ENCODE measurements at regions not wholly inside any gene's neighbourhood (a gene's known extent, or its start where the extent isn't known, plus 50 kb on each side); places are given as distances from the start of the nearest gene placed in this dataset.

- ChIA-PET POLR2A (no interaction called here), CTCF (no interaction called here)
- Histone ChIP-seq H3K27me3 (replicated peaks in 1 of 4; ENCODE audit: control extremely low read depth in 1 of 4, control insufficient read depth in 3 of 4, insufficient read depth in 4 of 4, low read length in 3 of 4) (no peaks in the 10 kb centered on the region), H3K27ac (ENCODE audit: low read length in 2 of 2) (no peak overlapping the region), H3K4me2 (replicated peaks; ENCODE audit: low read depth, low read length, poor library complexity, severe bottlenecking) (no peak overlapping the region), H3K4me3 (ENCODE audit: control extremely low read depth in 1 of 5, extremely low read depth in 1 of 5, insufficient read depth in 1 of 5, low read depth in 2 of 5, low read length in 4 of 5) (no peak overlapping the region), H2AFZ (ENCODE audit: insufficient read depth, low read depth, low read length, poor library complexity, severe bottlenecking) (no peak overlapping the region), H3K4me1 (ENCODE audit: control insufficient read depth in 2 of 2, insufficient read depth in 2 of 2, low read length in 2 of 2) (no peaks in the 10 kb centered on the region), H3K79me2 (ENCODE audit: control insufficient read depth, insufficient read depth, low read length) (no peaks in the 10 kb centered on the region), H3K36me3 (replicated peaks in 1 of 2; ENCODE audit: control extremely low read depth in 1 of 2, control insufficient read depth in 1 of 2, extremely low read depth in 1 of 2, insufficient read depth in 2 of 2, low read length in 1 of 2) (no peaks in the 10 kb centered on the region), H3K9ac (ENCODE audit: low read length) (no peak overlapping the region), H4K20me1 (ENCODE audit: control insufficient read depth, insufficient read depth, low read length, poor library complexity, severe bottlenecking) (no peaks in the 10 kb centered on the region), H3K9me3 (ENCODE audit: control extremely low read depth in 1 of 3, control insufficient read depth in 2 of 3, insufficient read depth in 1 of 3, low read length in 2 of 3) (peaks cover 1 to 20% (median 9%) of the 10 kb centered on the region in 3 donors)
- intact Hi-C loops (cut with micrococcal nuclease): no loop called here
- Mint-ChIP-seq H3K4me3 (no peak overlapping the region), H3K27me3 (peaks cover 21% of the 10 kb centered on the region), H3K4me1 (no peaks in the 10 kb centered on the region), H3K27ac (no peak overlapping the region), H3K9me3 (ENCODE audit: insufficient read depth) (peaks cover 14% of the 10 kb centered on the region)
- WGBS (ENCODE audit: insufficient coverage): 100% methylated on average over 1 of the region's 4 CpGs
- TF ChIP-seq EZH2 (IDR thresholded peaks at IDR 0.05; ENCODE audit: borderline replicate concordance, insufficient read depth, low read depth, low read length, poor library complexity, severe bottlenecking) (no peak), CTCF (IDR thresholded peaks at IDR 0.05) (no peak)
- no peak for DNase-seq
- no peak for ATAC-seq (ENCODE audit: low read depth)
These were observed 127.9 kb downstream of the AXIN2 start for GRCh38 chr17:65433592-65433991.

DNA sequence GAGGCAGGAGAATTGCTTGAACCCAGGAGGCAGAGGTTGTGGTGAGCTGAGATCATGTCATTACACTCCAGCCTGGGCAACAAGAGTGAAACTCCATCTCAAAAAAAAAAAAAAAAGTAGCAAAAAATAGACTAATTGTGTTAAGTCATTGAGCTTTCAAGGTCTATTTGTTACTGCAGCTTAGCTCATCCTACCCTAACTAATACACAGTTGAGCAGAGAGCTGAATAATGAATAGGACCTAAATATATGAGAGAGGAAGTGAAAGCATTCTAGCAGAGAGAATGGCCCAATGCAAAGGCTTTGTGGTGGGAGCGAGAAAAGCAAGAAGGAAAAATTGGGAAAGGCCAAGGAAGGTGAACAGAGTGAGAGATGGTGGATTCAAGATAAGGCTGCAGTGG is 128.3 kb downstream of the AXIN2 start:
- Histone ChIP-seq H3K9me3 (ENCODE audit: control extremely low read depth in 1 of 3, control insufficient read depth in 2 of 3, insufficient read depth in 1 of 3, low read length in 2 of 3) (peaks cover 1 to 20% (median 9%) of the 10 kb centered on the region in 3 donors), H4K20me1 (ENCODE audit: control insufficient read depth, insufficient read depth, low read length, poor library complexity, severe bottlenecking) (no peaks in the 10 kb centered on the region), H3K36me3 (replicated peaks in 1 of 2; ENCODE audit: control extremely low read depth in 1 of 2, control insufficient read depth in 1 of 2, extremely low read depth in 1 of 2, insufficient read depth in 2 of 2, low read length in 1 of 2) (no peaks in the 10 kb centered on the region), H3K27me3 (replicated peaks in 1 of 4; ENCODE audit: control extremely low read depth in 1 of 4, control insufficient read depth in 3 of 4, insufficient read depth in 4 of 4, low read length in 3 of 4) (no peaks in the 10 kb centered on the region), H3K27ac (ENCODE audit: low read length in 2 of 2) (no peak overlapping the region), H3K79me2 (ENCODE audit: control insufficient read depth, insufficient read depth, low read length) (no peaks in the 10 kb centered on the region), H3K4me2 (replicated peaks; ENCODE audit: low read depth, low read length, poor library complexity, severe bottlenecking) (no peak overlapping the region), H3K4me3 (ENCODE audit: control extremely low read depth in 1 of 5, extremely low read depth in 1 of 5, insufficient read depth in 1 of 5, low read depth in 2 of 5, low read length in 4 of 5) (no peak overlapping the region), H2AFZ (ENCODE audit: insufficient read depth, low read depth, low read length, poor library complexity, severe bottlenecking) (no peak overlapping the region), H3K4me1 (ENCODE audit: control insufficient read depth in 2 of 2, insufficient read depth in 2 of 2, low read length in 2 of 2) (no peaks in the 10 kb centered on the region), H3K9ac (ENCODE audit: low read length) (no peak overlapping the region)
- Mint-ChIP-seq H3K9me3 (ENCODE audit: insufficient read depth) (peaks cover 14% of the 10 kb centered on the region), H3K27ac (no peak overlapping the region), H3K4me3 (no peak overlapping the region), H3K4me1 (no peaks in the 10 kb centered on the region), H3K27me3 (peaks cover 17% of the 10 kb centered on the region)
- DNase-seq (no peak), ATAC-seq (ENCODE audit: low read depth) (no peak)
- ChIA-PET CTCF (no interaction called here), POLR2A (no interaction called here)
- WGBS (ENCODE audit: insufficient coverage): 80% methylated on average over 1 of the region's 1 CpG
- TF ChIP-seq EZH2 (IDR thresholded peaks at IDR 0.05; ENCODE audit: borderline replicate concordance, insufficient read depth, low read depth, low read length, poor library complexity, severe bottlenecking): no peak
- no peak for TF ChIP-seq CTCF (IDR thresholded peaks at IDR 0.05)
- intact Hi-C loops (cut with micrococcal nuclease): no loop called here
